Colon (tissue), 2 donors: ENCODE measurements at regions not wholly inside any gene's neighbourhood (a gene's known extent, or its start where the extent isn't known, plus 50 kb on each side); places are given as distances from the start of the nearest gene placed in this dataset.
"Not testable (repeated sequence)": the region's sequence is repeated elsewhere in the genome, so short reads cannot be mapped to it uniquely, and the experiment has no call there.

Experiments
- FAIRE-seq: peaks from 2 replicates; lab custom pipeline; 2012; peaks lifted over from hg19 to GRCh38; lab: Jason Lieb, UNC
- donor health status: control.
- donor health status: control.

GRCh38 chrX:143455046-143455445 lies 62.2 kb downstream of the SPANXN3 start:
- no peak for FAIRE-seq

- FAIRE-seq: no peak
These were observed 79.8 kb downstream of the SPANXN3 start for GRCh38 chrX:143437439-143437838.

- no peak for FAIRE-seq
These were observed 81.4 kb downstream of the SPANXN3 start for GRCh38 chrX:143435916-143436315.

GRCh38 chrX:143429811-143430210 lies 87.5 kb downstream of the SPANXN3 start:
- no peak for FAIRE-seq

GRCh38 chrX:143429131-143429530 lies 88.1 kb downstream of the SPANXN3 start:
- no peak for FAIRE-seq

- FAIRE-seq: no peak
These were observed 116.1 kb downstream of the SPANXN3 start for GRCh38 chrX:143401160-143401559.

- FAIRE-seq: peak; percentile 58
These were observed 138.4 kb downstream of the SPANXN3 start for GRCh38 chrX:143378851-143379250.

GRCh38 chrX:143363419-143363818 lies 153.9 kb downstream of the SPANXN3 start:
- FAIRE-seq: no peak

GRCh38 chrX:143340190-143340589 lies 177.1 kb downstream of the SPANXN3 start:
- FAIRE-seq: no peak

- FAIRE-seq: no peak
These were observed 181.0 kb downstream of the SPANXN3 start for GRCh38 chrX:143336261-143336660.

GRCh38 chrX:143319526-143319925 lies 197.7 kb downstream of the SPANXN3 start:
- FAIRE-seq: no peak

GRCh38 chrX:143318857-143319256 lies 198.4 kb downstream of the SPANXN3 start:
- not testable (repeated sequence) for FAIRE-seq

GRCh38 chrX:143306991-143307937 lies 210.0 kb downstream of the SPANXN3 start:
- FAIRE-seq: peak; percentile 5

- no peak for FAIRE-seq
These were observed 212.8 kb downstream of the SPANXN3 start for GRCh38 chrX:143304518-143304917.

- FAIRE-seq: no peak
These were observed 213.2 kb downstream of the SPANXN3 start for GRCh38 chrX:143304025-143304424.

- no peak for FAIRE-seq
These were observed 218.5 kb downstream of the SPANXN3 start for GRCh38 chrX:143298663-143299241.

- FAIRE-seq: no peak
These were observed 220.8 kb downstream of the SPANXN3 start for GRCh38 chrX:143296521-143296920.

- FAIRE-seq: no peak
These were observed 230.0 kb downstream of the SPANXN3 start for GRCh38 chrX:143287236-143287635.

GRCh38 chrX:143270317-143270716 lies 244.6 kb downstream of the SPANXN4 start:
- FAIRE-seq: no peak

GRCh38 chrX:143244593-143244992 lies 218.9 kb downstream of the SPANXN4 start:
- FAIRE-seq: not testable (repeated sequence)

- no peak for FAIRE-seq
These were observed 214.9 kb downstream of the SPANXN4 start for GRCh38 chrX:143240658-143241057.

- FAIRE-seq: no peak
These were observed 205.8 kb downstream of the SPANXN4 start for GRCh38 chrX:143231492-143231891.

GRCh38 chrX:143228600-143228999 lies 202.9 kb downstream of the SPANXN4 start:
- not testable (repeated sequence) for FAIRE-seq
